Activated CD4-positive, alpha-beta T cell treated with anti-CD3 and anti-CD28 coated beads for 4 hours (primary cell): ENCODE measurements at regions not wholly inside any gene's neighbourhood (a gene's known extent, or its start where the extent isn't known, plus 50 kb on each side); places are given as distances from the start of the nearest gene placed in this dataset.
"Not testable (repeated sequence)": the region's sequence is repeated elsewhere in the genome, so short reads cannot be mapped to it uniquely, and the experiment has no call there.

Source experiments
- DNase-seq, 2 donors: peaks; one replicate each; pipeline ENCODE4 v3.0.0-alpha.2; 2020

DNA sequence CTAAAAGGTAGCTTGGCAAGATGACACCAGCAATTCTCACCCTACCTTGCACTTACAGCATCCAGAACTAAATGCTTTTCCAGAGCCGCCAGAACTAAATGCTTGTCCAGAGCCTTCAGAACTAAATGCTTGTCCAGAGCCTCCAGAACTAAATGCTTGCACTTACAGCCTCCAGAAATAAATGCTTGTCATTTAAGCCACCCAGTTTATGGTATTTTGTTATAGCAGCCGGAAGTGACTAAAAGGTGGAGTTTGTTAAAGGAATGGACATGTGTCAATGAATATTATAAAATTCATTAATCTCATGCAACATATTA, 133.5 kb downstream of the GPX5 start:
- no peak for DNase-seq

DNA sequence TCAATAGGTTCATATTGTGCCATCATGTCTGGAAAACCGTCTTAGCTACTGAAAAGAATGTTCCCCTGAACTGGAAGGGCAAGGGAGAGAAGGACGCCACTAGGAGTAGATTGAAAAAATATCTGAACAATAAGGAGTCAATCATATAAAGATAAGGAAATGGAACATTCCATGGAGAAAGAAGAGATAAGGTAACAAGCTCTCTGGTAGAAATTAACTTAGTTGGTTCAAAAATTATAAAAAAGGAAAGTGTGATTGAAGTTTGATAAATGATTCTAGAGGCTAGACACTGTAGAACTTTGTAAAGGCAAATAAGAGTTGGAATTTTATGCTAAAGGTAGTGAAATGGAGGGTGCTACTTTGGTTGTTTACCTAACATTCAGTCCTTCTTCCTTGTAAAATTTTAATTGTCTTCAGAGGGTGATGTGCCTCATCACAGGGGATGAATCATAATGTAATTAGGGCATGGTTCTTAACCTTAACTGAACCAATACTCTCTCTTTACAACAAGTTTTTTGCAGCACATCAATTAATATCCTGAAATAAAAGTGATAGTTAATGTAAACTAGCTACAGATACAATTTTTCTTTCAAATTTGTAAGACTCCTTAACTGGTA, 135.5 kb downstream of the GPX5 start:
- DNase-seq = no peak

DNA sequence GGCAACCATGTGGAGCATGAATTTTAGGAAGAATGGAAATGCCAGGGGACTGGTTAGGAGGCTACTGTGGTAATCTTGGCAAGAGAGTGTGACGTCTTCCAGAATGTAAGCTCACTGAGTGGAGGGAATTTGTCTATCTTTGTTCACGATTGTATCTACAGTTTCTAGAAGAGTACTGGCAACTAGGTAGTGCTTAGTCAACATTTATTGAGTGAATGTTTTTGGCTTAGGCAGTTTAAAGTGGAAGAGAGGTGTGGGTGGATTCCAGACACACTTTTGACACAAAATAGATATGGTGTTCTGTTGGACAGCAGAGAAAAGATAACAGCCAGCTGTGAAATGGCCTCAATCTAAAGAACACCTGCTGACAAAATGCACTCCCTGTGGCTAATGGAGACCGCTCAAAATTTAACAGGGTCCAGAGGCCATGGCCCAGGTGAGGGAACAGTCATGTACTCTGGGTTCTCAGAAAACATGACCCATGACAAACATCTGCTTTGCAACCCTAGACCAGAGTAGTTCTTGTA, 139.3 kb downstream of the GPX5 start:
- DNase-seq = no peak

DNA sequence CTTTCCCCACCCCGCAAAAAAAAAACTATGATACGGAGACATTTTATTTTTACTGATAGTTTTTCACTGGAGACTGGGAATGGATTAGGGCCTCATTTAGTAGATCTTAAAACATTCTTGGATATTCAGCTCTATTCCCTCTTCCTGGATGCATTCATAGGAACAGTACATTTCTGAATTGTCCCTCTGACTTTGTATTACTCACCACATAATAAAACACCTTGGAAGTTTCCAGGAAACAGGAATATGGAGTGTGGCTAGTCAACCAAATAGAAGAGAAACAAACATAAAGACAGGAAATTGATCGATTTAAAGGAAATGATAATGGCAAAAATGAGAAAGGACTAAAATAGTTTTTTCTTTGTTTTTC, 147.7 kb downstream of the GPX5 start:
- DNase-seq = no peak

DNA sequence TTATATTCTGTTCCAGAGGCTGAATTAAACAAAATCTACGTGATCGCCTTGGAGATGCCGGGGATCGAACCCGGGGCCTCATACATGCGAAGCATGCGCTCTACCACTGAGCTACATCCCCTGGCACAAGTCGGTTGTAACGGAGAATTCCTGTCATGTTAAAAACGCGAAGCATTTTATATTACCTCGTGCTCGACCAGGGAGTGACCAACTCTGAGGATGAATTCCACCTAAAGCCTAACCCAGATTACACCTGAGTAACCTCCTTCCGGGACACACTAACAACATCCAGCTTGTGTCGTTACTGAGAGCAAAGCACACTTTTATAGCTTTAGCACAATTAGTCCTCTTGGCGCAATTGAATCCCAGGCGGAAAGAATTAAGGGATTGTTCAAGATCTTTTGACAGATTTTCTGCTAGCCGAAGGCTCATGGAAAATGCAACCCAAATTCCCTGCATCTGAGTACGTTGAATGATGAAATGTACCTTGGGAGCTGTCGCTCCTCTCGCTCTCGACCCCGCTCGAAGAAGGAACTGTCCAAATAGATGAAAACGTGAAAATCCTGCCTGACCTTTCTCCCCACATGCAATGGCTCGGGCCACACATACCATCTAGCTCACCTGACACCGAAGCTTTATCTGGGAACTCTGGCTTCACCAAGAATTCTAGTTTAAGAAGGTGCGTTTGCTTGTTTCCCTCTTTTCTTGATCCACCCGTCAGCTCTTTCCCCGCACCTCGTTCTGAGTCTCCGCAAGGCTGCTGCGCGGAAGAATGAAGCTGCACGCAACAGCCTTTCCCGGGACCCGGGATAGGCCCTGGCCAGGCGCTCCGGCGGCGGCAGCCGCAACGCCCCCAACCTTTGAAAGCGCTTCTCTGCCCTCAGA, 148.3 kb downstream of the GPX5 start:
- DNase-seq = no peak

DNA sequence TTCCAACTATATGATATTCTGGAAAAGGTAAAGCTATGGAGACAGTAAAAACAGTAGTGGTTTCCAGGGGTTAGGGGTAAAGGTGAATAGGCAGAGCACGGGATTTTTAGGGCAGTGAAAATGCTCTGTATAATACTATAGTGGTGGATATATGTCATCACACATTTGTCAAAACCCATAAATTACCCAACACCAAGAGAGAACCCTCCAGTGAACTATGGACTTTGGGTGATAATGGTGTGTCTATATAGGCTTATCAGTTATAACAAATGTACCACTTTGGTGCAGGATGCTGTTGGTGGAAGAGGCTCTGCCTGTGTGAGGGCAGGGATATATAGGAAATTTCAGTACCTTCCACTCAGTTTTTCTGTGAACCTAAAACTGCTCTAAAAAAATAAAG, 149.9 kb downstream of the GPX5 start:
- no peak for DNase-seq

DNA sequence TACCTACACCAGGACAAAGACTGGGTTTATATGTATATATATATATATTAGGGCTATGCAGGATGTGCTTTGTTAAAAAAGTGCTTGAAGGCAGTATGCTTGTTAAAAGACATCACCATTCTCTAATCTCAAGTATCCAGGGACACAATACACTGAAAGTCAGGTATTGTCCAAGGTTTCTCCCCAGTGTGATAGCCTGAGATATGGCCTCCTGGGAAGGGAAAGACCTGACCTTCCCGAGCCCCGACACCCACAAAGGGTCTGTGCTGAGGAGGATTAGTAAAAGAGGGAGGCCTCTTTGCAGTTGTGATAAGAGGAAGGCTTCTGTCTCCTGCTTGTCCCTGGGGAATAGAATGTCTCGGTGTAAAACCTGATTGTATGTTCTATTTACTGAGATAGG, 156.9 kb downstream of the GPX5 start:
- DNase-seq = no peak

DNA sequence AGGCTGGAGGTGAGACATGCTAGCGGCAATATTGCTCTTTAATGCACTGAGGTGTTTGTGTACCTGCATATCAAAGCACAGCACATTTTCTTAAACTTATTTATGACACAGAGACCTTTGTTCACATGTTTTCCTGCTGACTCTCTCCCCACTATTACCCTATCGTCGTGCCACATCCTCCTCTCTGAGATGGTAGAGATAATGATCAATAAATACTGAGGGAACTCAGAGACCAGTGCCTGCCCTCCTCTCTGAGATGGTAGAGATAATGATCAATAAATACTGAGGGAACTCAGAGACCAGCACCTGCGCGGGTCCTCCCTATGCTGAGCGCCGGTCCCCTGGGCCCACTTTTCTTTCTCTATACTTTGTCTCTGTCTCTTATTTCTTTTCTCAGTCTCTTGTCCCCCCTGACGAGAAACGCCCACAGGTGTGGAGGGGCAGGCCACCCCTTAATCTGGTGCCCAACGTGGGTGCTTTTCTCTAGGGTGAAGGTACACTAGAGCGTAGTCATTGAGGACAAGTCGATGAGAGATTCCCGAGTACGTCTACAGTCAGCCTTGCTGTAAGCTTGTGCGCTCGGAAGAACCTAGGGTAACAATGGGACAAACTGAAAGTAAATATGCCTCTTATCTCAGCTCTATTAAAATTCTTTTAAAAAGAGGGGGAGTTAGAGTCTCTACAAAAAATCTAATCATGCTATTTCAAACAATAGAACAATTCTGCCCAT, 157.4 kb downstream of the GPX5 start:
- DNase-seq = not testable (repeated sequence)

DNA sequence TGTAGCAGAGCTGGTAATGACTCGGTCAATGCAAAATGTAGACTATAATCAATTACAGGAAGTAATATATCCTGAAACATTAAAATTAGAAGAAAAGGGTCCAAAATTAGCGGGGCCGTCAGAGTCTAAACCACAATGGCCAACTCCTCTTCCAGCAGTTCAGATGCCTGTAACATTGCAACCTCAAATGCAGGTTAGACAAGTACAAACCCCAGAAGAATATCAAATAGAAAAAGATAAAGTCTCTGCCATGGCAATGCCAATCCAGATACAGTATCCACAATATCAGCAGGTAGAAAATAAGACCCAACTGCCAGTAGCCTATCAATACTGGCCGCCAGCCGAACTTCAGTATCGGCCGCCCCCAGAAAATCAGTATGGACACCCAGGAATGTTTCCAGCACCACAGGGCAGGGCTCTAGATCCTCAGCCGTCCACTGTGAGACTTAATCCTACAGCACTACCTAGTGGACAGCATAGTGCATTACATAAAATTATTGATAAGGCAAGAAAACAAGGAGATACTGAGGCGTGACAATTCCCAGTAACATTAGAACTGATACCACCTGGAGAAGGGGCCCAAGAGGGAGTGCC, 158.4 kb downstream of the GPX5 start:
- no peak for DNase-seq

DNA sequence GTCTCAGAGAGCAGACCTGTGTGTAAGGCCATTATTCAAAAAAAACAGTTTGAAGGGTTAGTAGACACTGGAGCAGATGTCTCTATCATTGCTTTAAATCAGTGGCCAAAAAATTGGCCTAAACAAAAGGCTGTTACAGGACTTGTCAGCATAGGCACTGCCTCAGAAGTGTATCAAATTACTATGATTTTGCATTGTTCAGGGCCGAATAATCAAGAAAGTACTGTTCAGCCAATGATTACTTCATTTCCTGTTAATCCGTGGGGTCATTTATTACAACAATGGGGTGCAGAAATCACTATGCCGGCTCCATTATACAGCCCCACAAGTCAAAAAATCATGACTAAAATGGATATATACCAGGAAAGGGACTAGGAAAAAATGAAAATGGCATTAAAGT, 160.3 kb downstream of the GPX5 start:
- not testable (repeated sequence) for DNase-seq

DNA sequence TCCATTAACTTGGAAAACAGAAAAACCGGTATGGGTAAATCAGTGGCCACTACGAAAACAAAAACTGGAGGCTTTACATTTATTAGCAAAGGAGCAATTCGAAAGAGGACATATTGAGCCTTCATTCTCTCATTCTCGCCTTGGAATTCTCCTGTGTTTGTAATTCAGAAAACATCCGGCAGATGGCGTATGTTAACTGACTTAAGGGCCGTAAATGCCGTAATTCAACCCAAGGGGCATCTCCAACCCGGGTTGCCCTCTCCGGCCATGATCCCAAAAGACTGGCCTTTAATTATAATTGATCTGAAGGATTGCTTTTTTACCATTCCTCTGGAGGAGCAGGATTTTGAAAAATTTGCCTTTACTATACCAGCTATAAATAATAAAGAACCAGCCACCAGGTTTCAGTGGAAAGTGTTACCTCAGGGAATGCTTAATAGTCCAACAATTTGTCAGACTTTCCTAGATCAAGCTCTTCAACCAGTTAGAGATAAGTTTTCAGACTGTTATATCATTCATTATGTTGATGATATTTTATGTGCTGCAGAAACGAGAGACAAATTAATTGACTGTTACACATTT, 160.9 kb downstream of the GPX5 start:
- peak; percentile 39 to 62 for DNase-seq

DNA sequence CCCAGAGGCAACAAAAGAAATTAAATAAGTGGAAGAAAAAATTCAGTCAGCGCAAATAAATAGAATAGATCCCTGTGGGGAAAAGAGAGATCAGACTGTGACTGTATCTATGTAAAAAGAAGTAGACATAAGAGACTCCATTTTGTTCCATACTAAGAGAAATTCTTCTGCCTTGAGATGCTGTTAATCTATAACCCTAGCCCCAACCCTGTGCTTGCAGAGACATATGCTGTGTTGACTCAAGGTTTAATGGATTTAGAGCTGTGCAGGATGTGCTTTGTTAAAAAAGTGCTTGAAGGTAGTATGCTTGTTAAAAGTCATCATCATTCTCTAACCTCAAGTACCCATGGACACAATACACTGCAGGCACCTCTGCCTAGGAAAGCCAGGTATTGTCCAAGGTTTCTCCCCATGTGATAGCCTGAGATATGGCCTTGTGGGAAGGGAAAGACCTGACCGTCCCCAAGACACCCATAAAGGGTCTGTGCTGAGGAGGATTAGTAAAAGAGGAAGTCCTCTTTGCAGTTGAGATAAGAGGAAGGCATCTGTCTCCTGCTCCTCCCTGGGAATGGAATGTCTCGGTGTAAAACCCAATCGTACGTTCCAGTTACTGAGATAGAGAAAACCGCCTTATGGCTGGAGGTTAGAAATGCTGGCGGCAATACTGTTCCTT, 161.8 kb downstream of the GPX5 start:
- DNase-seq = not testable (repeated sequence)

DNA sequence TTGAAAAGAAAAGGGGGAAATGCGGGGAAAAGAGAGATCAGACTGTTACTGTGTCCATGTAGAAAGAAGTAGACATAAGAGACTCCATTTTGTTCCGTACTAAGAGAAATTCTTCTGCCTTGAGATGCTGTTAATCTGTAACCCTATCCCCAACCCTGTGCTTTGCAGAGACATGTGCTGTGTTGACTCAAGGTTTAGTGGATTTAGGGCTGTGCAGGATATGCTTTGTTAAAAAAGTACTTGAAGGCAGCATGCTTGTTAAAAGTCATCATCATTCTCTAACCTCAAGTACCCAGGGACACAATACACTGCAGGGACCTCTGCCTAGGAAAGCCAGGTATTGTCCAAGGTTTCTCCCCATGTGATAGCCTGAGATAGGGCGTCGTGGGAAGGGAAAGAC, 166.3 kb downstream of the GPX5 start:
- not testable (repeated sequence) for DNase-seq

DNA sequence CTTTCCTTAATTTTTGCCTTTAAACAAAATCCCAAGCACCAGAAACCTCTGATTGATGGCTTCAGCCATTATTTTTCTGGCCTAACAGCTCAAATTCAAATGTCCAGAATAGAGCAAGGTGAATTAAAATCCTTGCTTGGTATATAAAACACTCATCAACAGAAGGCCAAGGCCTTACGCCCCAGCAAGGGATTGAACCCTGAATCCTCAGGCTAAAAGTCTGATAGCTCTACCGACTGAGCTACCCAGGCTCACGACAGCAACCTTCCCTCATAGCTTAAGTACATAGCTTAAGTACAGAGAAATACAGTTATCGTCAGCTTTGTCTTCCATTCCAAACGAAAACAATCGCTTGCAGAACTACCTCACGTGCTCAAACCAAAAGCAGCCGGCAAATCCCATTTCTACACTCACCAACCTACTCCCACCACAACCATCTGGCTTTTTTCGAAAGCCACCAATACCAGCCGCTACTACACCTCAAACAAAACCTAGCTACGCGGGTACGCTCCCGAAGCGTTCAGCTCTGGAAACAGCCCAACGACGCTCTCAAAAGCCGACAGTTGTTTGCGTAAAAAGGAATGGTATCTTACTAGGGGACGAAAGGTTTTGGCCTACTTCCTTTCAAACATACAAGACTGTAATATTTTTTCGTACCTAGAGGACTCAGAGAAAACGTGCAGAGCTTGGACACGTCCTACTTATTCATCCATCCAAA, 167.5 kb downstream of the GPX5 start:
- no peak for DNase-seq

DNA sequence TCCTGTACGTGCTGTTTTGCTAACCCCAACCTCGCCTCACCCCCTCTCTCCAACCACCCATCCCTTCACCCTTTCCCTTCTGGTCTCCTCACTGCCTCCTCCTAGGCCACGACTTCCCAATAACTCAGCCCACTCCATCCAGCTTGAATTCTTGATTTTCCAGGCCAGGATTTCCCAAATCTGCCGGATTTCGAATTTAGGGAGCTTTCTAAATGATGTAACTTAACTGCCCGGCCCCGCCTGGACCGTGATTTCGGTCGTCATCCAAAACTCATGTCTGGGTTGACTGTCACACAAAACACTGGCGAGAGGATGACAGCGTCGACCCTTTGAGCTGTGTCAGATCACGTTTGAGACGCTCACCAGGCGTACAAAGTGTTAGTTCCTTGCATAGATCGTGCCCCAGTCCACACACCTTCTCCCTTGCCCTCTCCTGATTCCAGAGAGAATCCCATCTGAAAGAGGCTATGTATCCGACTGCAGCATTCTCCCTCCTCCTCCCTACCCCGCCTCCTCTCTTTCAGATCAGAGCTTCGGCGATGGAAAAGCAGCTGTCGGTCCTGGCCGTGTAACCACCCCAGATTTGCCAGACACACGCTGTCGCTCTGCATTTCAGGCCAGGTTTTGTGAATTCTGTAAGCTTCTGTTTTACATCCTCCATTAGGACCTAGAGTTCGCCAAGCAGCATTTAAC, 168.2 kb downstream of the GPX5 start:
- no peak for DNase-seq

DNA sequence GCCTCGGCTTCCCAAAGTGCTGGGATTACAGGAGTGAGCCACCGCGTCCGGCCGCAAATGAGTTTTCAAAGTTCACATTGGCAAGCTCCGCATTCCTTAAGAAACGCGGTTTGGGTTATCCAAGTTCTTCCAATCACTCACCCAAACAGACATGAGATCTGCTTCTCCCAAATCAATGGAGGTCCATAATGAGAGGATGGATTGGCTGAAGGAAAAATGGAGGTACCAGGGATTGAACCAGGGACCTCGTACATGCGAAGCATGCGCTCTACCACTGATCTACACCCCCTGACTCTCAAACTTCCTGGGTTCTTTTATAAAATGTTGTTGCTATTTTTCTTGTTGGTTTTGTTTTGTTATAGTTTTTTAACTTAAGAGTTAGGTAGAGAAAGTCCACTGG, 170.0 kb downstream of the GPX5 start:
- no peak for DNase-seq

DNA sequence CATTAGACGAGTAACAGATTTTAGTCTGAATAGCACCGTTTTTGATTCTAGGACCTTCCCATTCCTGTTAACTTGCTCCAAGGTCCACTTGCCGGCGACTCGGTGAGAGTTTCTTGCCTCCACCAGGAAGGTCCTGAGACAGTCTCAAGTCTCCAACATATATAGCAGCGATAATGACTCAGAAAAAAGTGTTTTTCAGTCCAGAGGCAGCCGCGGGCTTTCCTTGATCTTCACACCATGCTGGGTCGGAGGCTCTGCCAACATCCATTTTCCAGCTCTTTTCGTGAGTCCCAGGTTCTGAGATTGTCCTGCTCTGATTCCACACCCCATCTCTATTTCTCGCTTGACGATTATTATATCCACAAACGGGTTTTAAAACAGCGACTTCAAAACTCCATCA, 170.5 kb downstream of the GPX5 start:
- no peak for DNase-seq

DNA sequence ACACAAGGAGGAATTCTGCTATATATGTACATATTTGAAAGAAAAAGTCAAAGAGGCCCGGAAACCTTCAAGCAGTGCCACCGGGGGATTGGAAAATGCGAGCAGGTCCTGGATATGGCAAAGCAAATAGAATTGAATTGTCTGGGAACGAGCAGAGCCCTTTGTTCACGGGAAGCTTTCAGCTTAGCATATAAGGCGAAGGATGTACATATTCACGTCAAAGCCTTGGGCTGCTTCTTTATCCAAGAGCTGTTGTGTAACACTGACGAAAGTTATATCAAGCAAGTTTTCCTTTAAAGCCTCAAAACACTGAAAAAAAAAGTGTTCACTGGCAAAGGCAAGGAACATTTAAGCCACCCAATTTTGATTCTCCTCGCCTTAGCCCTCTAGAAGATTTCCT, 171.0 kb downstream of the GPX5 start:
- no peak for DNase-seq

DNA sequence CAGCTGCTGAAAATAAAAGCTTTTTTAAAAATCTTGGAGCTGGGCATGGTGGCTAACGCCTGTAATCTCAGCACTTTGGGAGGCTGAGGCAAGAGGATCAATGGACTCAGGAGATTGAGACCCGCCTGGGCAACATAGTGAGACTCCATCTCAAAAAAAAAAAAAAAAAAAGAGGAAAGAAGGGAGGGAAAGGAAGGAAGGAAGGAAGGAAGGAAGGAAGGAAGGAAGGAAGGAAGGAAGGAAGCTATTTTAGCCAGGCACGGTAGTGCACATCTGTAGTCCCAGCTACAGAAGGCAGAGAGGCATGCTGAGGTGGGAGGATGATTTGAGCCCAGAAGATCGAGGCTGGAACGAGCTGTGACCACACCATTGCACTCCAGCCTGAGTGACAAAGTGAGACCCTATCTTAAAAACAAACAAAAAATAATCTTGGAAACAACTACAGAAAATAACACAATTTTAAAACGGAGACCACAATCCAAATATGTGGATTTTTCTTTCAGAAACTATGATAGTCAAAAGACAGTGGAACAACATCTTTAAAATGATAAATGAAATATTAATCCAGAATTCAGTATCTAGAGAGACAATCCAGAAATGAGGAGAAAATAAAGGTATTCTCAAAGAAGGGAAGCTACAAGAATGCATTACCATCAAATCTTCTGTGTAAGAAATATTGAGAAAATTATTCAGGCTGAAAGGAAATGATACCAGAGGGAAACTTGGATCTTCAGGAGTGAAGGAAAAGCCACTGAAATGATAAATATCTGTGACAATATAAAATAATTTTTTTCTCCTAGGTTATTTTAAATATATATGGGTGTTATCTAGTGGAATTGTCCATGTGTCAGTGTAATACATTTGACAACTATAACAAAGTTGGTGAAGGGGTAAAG, 182.0 kb downstream of the GPX5 start:
- no peak for DNase-seq
